VCaP (cell line): ENCODE measurements at regions not wholly inside any gene's neighbourhood (a gene's known extent, or its start where the extent isn't known, plus 50 kb on each side); places are given as distances from the start of the nearest gene placed in this dataset.

ENCODE experiments used
- H3K27ac ChIP-seq: fragments of 450-650 bp; 2 replicates; pipeline ENCODE4 v1.5.1; 2017
- CTCF ChIP-seq: fragments of 450-650 bp; conservative IDR thresholded peaks from 2 replicates; pipeline ENCODE4 v1.5.1; 2017; ENCODE audit warnings: mild to moderate bottlenecking, moderate library complexity

DNA sequence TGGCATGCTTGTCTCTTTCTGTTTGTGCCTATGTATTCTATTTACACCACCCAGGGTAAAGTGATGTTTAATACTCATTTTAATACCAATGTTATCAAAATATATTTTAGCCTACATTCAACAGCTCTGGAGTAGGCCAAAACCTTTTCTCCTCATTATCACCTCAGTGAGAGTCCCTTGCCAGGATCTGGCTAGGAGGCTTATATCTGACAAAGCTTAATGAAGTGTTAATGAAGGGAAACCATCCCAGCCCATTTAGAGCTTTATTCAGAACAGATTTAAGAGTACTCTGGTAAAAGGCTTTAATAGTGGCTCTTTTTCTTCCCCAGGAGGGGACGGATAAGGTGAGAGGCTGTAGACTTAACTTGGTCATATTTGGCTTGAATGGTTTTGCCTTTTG, 137.6 kb downstream of the GRIN2B start:
- H3K27ac ChIP-seq = no peak overlapping the region
- TF ChIP-seq CTCF = no peak

GRCh38 chr12:13841358-13841757, 140.0 kb downstream of the GRIN2B start:
- H3K27ac ChIP-seq = no peak overlapping the region
- no peak for TF ChIP-seq CTCF

DNA sequence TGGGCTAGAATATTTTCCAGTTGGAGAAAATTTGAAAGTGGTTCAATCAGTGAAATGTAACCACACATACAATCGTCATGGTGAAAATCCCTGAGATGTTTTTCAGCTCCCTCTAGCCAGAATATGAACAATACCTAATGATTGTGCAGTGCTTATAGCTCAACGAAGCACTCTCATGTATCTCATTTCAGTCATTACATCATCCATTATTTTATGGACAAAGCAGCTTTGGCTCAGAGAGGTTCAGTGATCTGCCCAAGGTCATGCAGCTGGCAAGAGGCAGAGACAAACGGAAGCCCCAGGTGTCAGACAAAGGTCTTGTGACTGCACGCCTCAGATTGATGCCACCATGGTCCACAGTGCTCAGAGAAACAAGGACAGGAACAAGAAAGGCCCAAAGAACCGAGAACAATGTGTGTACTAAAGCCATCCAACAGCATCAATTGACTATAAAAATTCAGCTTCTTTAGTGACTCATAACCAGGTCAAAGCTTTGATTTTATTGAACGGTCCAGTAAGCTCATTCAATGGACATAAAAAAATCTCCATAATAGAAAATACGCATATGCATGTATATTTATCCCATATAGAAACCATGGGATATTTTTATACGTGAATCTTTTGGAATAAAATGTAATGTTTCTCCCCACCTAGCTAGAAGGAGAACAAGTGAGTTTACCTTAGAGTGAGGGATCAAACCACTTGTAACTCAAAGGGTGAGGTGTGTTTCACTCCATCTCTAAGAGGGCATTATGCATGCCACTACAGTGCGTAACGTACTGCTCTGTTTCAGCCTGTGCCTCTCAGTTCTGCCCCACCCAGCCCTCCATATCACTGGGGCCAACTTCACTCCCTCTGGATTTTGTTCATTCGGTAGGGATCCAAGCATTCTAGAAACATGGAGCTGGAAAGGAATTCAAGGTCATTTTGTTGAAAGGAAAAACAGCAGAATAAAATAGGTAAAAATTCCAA, 141.8 kb downstream of the GRIN2B start:
- no peak for TF ChIP-seq CTCF
- H3K27ac ChIP-seq = no peak overlapping the region

DNA sequence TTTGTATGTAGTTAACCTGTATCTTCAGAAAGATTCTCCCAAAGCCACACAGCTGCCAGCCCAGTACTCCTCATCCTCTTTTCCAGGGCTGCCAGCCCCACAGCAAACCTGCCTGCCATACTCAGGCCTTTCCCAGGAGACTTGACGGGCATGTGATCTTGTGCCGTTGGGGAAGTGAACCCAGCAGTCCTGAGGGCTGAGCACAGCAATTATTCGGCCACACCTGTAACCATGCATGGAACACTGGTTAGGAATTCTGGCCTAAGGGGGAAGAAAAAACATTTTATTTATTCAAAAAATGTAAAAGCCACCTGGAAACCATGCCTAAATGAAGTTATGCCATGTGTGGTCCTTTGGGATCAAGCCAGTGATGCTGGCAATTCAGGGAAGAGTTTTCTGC, 145.3 kb downstream of the GRIN2B start:
- no peak for TF ChIP-seq CTCF
- no peak overlapping the region for H3K27ac ChIP-seq

DNA sequence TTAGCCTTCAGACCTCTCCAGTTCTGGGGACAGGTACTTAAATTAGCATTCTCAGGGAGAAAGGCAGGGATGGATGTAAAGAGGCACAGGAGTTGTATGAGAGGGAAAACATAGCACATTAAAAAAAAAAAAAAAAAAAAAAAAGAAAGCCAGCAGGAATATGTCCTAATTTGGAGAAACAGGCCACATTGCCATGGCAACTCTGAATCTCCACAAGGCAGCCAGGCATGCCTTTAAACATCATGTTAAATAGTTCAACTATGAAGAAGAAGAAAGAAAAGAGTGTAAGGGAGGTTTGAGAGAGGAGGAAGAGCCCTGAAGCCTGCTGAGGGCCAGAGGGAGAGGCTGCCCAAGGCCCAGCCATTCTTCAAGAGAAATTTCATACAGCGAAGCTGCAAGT, 145.8 kb downstream of the GRIN2B start:
- TF ChIP-seq CTCF = no peak
- no peak overlapping the region for H3K27ac ChIP-seq

DNA sequence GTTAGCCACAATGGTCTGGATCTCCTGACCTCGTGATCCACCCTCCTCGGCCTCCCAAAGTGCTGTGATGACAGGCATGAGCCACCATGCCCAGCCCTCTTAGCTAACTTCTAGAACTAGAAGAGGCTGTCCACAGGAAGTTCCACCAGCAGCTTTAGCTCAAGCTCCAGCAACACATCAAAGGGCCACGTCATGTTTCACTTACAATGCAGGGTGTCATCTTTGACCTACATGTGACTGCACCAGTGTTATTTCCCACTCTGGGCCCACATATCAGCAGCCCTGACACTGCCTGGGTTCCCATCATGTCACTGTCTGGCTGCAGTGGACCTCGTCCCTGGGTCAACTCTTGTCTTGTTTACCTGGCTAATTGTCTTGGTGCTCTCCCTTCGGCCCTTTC, 147.2 kb downstream of the GRIN2B start:
- no peak for TF ChIP-seq CTCF
- H3K27ac ChIP-seq = no peak overlapping the region

- H3K27ac ChIP-seq = no peak overlapping the region
- no peak for TF ChIP-seq CTCF
Measured at GRCh38 chr12:13817131-13817530, 164.3 kb downstream of the GRIN2B start.
